ENCODE measurements at regions not wholly inside any gene's neighbourhood (a gene's known extent, or its start where the extent isn't known, plus 50 kb on each side); places are given as distances from the start of the nearest gene placed in this dataset.
"Not testable (repeated sequence)": the region's sequence is repeated elsewhere in the genome, so short reads cannot be mapped to it uniquely, and the experiment has no call there.

GRCh38 chr12:93229494-93230325, 148.0 kb upstream of the NUDT4 start:
- TF ChIP-seq, protein P1, sequence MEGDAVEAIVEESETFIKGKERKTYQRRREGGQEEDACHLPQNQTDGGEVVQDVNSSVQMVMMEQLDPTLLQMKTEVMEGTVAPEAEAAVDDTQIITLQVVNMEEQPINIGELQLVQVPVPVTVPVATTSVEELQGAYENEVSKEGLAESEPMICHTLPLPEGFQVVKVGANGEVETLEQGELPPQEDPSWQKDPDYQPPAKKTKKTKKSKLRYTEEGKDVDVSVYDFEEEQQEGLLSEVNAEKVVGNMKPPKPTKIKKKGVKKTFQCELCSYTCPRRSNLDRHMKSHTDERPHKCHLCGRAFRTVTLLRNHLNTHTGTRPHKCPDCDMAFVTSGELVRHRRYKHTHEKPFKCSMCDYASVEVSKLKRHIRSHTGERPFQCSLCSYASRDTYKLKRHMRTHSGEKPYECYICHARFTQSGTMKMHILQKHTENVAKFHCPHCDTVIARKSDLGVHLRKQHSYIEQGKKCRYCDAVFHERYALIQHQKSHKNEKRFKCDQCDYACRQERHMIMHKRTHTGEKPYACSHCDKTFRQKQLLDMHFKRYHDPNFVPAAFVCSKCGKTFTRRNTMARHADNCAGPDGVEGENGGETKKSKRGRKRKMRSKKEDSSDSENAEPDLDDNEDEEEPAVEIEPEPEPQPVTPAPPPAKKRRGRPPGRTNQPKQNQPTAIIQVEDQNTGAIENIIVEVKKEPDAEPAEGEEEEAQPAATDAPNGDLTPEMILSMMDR (IDR thresholded peaks at IDR 0.05; ENCODE audit: extremely low read depth, missing control alignments), result no peak
- DNase-seq (ENCODE audit: low spot score), result no peak

DNA sequence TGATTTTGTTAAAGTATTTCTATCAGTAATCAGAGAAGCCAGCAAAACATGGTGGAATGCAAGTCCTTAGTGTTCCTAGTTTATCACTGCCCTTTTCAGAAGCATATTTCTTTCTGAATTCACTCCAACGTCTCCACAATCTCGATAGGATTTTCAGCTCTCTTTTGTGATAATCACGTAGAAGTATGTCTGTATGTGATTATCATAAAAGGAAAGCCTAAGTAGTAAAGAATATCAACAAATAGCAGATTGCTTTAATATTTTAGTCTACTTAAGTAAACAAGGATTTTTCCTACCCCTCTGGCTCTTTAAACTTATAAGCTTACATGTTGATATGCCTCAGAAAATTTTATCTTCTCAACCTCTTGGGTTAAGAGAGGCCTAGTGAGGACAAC, 147.4 kb upstream of the NUDT4 start:
- TF ChIP-seq, protein P1 (IDR thresholded peaks at IDR 0.05; ENCODE audit: extremely low read depth, missing control alignments), result no peak
- DNase-seq (ENCODE audit: low spot score), result no peak

GRCh38 chr12:93231938-93232337, 145.8 kb upstream of the NUDT4 start:
- DNase-seq (ENCODE audit: low spot score), result no peak
- TF ChIP-seq, protein P1 (IDR thresholded peaks at IDR 0.05; ENCODE audit: extremely low read depth, missing control alignments), result no peak

DNA sequence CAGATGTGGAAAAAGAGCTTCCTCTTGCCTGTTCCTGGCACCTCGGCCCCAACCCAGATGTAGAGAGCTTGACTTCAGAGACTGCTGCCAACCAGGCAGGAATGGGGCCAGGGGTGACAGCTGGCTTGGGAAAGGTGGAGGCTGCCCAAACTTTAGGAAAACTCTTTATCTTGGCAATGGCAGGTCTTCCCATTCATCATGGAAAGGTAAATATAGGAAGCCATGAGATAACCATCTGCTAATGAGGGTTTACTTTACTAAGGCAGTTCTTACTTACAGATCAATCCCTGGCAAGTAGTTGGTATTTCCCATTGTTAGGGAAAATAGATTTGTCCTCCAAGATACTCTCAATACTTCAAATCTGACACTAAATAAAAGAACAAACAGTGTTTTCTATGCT, 143.1 kb upstream of the NUDT4 start:
- TF ChIP-seq, protein P1 (IDR thresholded peaks at IDR 0.05; ENCODE audit: extremely low read depth, missing control alignments), result no peak
- no peak for DNase-seq (ENCODE audit: low spot score)

DNA sequence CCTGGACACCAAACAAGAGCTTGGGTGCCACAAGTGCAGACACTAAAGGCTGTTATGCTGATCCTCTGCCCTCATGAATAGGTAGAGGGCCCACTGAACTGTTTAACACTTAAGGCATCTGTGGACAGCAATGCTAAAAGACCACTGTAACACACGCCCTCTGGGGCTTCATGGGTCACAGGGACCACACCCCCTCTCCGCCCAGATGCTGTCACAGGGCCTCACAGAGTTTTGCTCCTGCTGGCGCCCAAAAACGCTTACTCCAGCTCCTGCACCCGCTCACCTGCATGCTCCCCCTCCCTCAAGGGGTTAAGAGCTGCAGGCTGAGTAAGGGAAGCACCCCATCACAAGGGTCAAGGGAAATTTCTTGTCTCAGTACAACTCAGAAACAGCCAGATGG, 141.8 kb upstream of the NUDT4 start:
- TF ChIP-seq, protein P1 (IDR thresholded peaks at IDR 0.05; ENCODE audit: extremely low read depth, missing control alignments), result no peak
- no peak for DNase-seq (ENCODE audit: low spot score)

DNA sequence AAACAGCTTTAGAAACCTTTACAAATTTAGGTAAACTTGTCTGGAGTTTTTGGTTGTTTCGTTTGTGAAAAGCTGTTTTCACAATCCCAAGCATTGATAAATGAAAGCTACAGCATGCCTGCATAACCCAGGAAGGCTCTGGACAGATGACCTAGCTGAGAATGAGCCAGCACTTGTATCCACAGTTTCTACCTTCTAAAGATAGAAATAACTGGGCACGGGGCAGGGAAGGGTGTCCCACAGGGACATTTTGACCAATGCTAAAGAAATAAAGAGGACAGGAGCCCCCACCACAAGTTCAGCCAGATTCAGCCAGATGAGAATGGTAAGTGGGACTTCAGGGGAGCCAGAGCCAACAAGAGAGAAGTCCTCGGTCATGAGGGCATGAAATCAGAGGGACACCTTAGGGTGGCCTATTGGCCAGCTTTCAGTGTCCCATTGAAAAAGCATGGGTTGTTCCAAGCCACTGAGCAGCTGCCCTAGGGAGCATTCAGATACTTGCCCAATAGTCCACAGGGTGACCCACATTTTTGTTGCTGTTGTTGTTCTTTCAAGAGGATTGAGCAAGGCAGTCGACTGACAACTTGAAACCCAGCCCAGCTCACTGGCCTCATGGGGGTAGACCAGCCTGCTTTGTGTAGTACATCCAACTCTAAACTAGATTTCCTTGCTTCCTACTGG, 140.3 kb upstream of the NUDT4 start:
- TF ChIP-seq, protein P1 (IDR thresholded peaks at IDR 0.05; ENCODE audit: extremely low read depth, missing control alignments), result no peak
- DNase-seq (ENCODE audit: low spot score), result no peak

DNA sequence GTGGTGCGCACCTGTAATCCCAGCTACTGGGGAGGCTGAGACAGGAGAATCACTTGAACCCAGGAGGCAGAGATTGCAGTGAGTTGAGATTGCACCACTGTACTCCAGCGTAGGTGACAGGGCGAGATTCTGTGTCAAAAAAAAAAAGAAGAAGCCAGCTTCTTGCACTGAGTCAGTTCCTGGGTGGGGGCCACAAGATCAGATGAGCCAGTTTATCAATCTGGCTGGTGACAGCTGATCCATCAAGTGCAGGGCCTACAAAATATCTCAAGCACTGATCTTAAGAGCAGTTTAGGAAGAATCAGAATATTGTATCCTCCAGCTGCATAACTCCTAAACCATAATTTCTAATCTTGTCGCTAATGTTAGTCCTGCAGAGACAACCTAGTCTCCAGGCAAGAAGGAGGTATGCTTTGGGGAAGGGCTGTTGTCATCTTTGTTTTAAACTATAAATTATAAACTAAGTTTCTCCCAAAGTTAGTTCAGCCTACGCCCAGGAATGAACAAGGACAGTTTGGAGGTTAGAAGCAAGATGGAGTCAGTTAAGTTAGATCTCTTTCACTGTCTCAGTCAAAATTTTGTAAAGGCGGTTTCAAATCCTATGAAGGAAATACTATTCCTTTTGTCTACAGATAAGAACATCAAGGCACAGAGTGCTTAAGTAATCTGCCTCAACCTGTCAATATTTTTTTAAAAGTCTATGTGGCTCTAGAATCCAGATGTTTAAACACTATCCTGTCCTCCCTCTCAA, 139.0 kb upstream of the NUDT4 start:
- DNase-seq (ENCODE audit: low spot score), result not testable (repeated sequence)

- DNase-seq (ENCODE audit: low spot score), result not testable (repeated sequence)
These were observed 137.9 kb upstream of the NUDT4 start for GRCh38 chr12:93239789-93240188.

Data from GM20000 (cell line).